Stimulated activated CD4-positive, alpha-beta T cell treated with anti-CD3 and anti-CD28 coated beads, TNF-alpha, amount 100 ng/mL, for 1 hour (primary cell): ENCODE measurements at regions not wholly inside any gene's neighbourhood (a gene's known extent, or its start where the extent isn't known, plus 50 kb on each side); places are given as distances from the start of the nearest gene placed in this dataset.
"Not testable (repeated sequence)": the region's sequence is repeated elsewhere in the genome, so short reads cannot be mapped to it uniquely, and the experiment has no call there.

ENCODE experiments used
- DNase-seq, 3 donors: peaks; one replicate each; pipeline ENCODE4 v3.0.0-alpha.2; 2020; ENCODE audit warnings: low read depth in 3 of 3, low spot score in 1 of 3

DNA sequence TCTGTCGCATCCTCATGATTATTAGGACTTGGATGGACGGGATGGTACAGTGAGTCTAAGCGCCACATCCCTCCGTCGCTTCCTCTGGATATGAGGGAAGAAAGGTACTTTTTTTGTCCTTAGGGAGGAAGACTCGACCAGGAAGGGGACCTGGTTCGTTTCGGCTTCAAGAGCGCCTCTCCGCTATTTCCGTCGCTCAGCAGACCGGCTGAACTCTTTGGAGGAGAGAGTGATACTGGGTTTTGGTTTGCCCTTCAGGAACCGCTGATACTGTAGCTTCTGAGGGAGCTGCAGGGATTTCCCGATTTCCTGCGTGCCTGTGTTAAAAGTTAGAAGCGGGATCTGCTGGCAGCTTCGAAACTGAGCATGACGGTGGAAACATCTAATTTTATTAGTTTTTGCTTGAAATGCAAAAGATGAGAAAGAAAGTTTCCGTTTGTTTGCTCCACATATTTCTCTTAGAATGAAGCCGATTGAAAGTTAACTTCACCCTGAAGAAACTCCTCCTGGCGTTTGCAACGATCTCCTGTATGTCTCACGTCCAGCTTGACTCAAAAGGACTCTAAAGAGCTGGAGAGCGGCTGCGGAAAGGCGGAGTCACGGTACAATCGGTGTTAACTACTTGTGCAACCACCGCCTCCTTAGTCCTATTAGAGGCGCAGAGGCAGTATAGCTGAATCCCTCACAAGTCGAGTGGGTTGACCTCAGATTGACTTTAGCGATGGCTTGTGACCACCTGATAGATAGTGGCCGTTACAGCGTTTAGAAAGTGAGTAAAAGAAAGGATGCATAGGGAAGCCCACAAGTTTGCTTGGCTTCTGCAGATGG is 129.4 kb downstream of the TRIM27 start:
- no peak for DNase-seq

DNA sequence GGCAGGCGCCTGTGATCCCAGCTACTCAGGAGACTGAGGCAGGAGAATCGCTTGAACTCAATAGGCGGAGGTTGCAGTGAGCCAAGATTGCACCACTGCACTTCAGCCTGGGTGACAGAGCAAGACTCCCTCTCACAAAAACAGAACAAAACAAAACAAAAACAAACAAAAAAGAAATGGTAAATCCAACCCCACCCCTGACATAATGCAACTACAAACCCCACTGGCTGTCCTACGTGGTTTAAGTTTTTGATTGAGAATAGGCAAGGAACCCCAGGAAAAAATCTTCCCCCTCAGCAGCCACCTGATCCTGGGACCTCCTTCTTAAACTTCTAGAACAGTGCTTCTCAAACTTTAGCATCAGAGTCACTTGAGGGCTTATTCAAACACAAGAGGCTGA is 123.1 kb downstream of the TRIM27 start:
- DNase-seq: not testable (repeated sequence)

DNA sequence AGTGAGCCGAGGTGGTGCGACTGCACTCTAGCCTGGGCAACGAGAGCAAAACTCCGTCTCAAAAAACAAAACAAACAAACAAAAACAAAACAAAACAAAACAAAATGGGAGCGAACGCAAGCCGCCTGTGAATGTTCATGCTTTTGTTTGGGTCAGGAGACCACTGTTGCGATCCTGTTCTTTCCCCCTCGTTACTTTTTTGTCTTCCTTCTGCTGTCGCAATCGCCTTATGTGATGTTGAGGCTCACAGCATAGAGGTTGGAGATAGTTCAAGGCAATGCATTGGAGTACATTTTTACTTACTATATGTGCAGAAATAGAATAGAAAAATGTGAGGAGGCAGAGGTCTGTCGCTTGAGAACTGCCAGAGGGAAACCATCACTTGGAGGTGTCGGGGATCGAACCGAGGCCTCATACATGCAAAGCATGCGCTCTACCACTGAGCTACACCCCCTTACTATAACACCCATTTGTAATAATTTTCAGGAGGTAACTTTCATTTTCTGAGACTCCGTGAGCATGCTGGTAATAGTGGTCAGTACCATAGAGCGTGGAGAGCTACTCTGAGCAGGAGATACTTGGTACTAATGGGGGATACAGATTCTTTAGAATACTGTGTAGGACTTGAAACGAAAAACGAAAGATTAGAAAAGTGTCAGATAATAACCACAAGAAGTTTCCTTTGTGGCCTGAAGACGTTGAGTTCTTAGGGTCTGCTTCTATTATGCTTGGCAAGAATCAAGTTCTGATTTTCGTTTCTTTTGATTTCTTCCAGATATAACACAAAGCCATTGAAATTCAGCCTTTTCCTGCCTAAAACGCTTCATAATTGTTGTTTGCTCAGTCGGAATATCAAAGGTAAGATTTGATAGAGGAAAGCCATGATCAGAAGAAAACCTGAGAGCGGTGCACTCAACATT is 121.1 kb downstream of the TRIM27 start:
- no peak for DNase-seq

DNA sequence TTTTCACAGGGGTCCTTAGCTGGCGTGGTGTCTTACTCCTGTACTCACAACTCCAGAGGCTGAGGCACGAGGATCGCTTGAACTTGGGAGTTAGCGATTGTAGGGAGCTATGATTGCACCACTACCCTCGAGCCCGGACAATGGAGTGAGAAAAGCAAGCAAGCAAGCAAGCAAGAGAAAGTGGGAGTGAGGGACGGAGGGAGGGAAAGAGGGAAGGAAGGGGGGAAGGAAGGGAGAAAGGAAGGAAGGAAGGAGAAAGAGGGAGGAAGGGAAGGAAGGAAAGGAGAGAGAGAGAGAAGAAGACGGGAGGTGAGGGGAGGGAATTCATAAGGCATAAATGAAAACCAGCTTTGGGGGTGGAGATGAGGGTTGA is 120.5 kb downstream of the TRIM27 start:
- no peak for DNase-seq

DNA sequence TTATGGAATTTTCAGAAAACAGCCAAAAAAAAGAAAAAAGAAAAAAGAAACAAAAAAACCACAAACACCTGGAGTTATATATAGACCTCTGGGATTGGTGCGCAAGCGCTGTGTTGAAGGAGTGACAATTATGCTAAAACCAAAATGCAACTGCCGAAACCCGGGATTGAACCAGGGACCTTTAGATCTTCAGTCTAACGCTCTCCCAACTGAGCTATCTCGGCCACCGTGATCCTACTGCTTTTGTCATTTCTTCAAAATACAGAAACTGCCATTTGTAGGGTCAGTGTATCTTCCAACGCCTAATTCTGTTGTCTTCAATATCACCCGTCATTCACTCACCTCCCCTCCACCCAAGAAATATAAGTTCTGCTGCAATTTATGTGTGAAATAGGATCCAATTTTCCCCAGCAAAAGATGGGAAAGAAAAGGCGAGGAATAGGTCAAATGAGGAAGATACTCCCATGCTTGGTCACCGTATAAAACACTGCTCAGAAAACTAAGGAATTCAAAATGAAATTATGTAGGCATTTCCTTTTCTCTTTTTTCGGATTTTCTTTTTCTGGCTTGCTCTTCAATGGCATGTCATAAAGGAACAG is 116.0 kb downstream of the TRIM27 start:
- no peak for DNase-seq

DNA sequence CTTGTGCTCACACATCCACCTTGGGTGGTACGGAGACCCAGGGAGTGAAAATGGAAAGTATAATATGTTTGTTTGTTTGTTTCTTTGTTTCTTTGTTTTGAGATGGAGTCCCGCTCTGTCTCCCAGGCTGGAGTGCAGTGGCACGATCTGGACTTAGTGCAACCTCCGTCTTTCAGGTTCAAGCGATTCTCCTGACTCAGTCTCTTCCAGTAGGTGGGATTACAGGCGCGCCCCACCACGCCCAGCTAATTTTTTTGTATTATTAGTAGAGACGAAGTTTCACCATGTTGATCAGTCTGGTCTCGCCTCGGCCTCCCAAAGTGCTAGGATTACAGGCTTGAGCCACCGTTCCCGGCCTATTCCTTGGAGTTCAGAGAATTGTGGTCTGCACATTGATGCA is 115.4 kb downstream of the TRIM27 start:
- DNase-seq: no peak

DNA sequence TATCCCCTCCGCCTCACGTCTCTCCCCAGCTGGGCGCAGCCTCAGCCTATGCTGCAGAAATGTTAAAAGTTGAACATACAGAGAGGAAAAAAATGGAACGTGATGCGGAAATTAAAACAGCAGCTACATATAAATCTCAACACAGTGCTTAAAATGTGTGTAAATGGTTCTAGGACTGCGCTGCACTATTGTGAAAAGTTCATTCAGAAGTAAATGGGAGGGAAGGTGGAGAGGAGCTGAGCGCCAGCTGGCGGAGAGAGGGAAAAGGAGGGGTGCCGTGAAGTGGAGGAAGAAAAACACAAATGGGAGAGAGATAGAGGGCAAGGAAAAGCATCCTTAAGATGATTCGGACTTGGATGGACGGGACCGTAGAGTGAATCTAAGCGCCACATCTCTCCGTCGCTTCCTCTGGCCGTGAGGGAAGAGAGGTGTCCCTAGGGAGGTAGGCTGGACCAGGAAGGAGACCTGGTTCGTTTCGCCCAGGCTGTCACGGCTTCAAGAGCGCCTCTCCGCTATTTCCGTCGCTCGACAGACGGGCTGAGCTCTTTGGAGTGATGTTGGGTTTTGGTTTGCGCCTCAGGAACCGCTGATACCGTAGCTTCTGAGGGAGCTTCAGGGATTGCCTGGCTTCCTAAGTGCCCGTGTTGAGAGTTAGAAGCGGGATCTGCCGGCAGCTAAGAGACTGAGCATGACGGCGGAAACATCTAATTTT is 113.7 kb downstream of the TRIM27 start:
- no peak for DNase-seq

DNA sequence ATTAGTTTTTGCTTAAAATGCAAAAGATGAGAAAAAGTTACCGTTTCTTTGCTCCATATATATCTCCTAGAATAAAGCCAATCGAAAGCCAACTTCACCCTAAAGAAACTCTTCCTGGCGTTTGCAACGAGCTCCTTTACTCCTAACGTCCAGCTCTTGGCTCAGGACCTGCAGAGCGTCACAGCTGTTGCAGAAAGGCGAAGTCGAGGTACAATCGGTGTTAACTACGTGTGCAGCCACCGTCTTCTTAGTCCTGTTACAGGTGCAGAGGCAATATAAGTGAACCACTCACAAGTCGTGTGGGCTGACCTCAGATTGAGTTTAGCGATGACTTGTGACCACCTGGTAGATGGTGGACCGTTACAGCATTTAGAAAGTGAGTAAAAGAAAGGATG is 113.1 kb downstream of the TRIM27 start:
- DNase-seq: no peak

DNA sequence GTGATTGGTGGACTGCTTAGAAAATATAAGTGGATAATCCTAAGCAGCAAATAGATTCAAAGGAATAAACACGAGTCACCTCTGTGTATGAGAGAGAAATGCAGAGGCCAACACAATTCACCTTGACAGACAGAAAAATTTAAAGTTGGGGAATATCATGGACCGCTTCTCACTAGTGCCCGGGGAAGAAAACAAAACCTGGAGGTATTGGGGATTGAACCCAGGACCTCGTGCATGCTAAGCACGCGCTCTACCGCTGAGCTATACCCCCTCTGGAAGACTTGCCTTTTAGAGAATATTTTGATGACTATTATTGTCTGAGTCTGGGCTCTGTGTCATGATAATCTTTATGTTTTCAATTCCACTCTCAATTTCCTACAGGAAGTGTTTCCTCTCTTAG is 111.9 kb downstream of the TRIM27 start:
- DNase-seq: no peak

DNA sequence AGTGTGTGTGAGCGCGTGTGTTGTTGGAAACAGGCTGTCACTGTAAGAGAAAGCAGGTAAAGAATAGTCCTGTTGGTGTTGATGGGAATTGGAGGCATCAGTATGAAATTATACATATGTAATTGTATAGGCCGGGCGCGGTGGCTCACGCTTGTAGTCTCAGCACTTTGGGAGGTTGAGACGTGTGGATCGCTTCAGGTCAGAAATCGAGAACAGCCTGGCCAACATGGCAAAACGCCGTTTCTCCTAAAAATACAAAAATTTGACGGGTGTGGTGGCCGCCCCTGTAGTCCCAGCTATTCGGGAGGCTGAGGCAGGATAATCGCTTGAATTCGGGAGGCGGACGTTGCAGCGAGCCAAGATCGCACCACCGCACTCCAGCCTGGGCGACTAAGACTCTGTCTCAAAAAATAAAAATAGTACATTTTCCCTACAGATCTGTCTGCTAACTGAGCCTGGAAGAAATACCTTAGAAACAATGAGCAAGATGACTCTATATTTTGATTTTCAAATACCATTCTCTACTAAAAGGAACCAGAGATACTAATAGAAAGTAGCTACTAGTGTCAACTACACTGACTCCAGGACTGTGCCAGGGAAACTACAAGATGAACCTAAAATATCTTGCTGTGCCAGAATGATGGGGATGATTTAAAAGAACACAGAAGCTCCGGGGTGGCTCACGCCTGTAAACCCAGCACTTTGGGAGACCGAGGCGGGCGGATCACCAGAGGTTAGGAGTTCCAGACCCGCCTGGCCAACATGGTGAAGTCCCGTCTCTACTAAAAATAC is 110.8 kb downstream of the TRIM27 start:
- no peak for DNase-seq

DNA sequence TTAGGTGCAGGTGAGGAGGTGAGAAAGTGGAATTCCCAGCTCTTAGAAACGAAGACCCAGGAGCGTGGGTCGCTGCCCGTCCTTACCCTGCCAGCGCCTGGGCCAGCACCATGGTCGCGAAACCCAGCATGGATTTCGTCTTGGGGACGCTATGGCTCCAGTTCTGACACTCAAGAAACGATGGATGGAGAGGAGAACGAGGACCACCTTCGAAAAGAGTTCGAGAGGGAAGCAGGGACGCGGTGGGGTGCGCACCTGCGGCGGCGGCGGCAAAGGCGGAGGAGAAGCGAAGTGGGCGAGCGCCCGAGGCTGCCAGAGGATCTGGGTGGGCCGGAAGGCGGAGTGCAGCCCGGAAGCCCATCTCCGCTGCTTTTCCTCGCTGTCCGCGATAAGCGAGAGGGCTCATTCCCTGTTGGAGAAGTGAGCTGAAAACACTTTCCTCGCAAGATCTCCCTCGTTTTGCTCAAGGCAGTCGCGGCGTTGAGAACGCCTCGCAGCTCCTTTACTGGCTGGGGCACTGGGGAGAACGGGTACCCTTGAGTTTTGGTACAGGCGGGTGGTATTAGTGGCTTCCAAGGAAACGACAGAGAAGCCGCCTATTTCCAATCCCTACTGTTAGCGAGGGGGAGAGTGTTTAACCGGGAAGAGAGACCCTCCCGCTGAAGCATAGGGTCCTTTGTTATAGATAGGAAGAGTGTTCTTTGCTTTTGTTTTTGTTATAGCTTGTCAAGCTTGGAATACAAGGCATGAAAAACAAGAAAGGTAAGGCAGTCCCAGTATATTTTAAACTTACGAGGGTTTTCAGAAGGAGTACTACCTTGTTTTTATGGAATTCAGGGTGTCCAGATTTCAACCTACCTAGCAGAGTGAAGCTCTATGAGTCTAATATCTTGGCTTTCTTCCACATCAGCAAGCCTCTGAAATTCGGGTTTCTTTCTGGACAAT is 109.5 kb downstream of the TRIM27 start:
- no peak for DNase-seq

DNA sequence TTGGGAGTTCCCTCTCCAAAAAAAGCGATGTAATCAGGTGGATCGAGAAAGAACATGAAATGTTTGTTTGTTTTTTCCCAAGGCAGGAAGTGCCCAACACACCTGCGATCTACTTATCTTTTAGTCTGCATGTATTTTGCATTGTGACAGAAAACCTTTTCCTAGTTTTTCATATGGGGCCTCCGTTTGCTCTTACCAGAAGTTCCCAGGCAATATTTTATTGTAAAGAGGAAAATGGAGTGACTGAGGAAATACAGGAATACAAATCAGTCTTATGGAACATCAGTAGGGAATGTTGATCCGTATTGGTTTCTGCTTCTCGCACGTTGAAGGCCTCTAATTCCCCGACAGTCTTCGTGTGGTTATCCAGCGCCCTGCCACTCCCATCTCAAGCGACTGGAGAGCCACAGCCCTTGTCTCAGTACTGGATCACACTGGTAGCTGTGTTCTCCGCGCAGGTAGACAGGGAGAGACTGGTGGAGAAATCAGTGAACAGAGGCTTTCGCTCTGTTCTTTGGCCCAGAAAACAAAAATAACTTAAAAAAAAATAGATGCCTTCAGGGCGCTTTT is 107.4 kb downstream of the TRIM27 start:
- no peak for DNase-seq

DNA sequence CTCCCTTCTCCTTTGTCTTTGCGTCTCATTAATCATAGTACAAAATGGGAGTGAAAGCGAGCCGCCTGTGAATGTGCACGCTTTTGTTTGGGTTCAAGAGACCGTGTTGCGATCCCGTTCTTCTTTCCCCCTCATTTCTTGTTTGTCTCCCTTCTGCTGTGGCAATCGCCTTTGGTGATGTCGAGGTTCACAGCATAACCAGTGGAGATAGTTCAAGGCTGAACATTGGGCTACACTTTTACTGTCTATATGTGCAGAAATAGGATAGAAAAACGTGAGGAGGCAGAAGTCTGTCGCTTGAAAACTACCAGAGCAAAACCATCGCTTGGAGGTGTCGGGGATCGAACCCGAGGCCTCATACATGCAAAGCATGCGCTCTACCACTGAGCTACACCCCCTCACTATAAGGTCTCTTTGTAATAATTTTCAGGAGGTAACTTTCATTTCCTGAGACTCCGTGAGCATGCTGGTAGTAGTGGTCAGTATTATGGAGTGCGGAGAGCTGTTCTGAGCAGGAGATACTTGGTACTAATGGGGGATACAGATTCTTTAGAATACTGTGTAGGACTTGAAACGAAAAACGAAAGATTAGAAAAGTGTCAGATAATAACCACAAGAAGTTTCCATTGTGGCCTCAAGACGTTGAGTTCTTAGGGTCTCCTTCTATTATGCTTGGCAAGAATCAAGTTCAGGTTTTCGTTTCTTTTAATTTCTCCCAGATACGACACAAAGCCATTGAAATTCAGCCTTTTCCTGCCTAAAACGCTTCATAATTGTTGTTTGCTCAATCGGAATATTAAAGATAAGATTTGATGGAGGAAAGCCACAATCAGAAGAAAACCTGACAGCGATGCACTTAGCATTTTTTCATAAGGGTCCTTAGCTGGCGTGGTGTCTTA is 106.6 kb downstream of the TRIM27 start:
- no peak for DNase-seq

DNA sequence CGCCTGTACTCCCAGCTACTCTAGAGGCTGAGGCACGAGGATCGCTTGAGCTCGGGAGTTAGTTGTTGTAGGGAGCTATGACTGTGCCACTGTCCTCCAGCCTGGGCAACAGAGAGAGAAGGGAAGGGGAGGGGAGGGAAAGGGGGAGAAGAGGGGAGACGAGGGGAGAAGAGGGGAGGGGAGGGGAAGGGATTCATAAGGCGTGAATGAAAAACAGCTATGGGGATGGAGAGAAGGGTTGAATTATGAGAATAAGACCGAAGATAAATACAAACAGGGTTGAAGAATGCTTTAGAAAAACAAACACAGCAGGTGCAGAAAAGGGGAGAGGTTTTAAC is 106.0 kb downstream of the TRIM27 start:
- DNase-seq: no peak

DNA sequence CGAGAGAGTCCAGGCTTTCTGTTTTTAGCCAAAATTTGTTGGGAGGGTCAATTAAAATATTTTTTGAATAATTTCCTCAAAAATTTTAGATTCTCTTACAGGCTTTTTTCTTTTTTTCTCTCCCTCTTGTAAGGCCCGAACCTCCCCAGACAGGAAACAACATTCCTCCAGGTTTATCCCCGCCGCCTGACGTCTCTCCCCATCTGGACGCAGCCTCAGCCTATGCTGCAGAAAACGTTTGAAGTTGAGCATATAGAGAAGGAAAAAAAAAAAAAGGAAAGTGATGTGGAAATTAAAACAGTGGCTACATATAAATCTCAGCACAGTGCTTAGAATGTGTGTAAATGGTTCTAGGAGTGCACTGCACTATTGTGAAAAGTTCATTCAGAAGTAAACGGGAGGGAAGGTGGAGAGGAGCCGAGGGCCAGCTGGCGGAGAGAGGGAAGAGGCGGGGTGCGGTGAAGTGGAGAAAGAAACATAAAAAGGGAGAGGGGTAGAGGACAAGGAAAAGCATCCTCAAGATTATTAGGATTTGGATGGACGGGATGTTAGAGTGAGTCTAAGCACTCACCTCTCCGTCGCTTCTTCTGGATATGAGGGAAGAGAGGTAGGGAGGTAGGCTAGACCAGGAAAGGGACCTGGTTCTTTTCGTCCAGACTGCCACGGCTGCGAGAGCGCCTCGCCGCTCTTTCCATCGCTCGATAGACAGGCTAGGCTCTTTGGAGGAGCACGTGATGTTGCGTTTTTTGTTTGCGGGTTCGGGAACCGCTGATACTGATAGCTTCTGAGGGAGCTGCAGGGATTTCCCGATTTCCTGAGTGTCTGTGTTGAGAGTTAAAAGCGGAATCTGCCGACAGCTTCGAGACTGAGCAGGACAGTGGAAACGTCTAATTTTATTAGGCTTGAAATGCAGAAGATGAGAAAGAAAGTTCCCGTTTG is 98.7 kb downstream of the TRIM27 start:
- no peak for DNase-seq

DNA sequence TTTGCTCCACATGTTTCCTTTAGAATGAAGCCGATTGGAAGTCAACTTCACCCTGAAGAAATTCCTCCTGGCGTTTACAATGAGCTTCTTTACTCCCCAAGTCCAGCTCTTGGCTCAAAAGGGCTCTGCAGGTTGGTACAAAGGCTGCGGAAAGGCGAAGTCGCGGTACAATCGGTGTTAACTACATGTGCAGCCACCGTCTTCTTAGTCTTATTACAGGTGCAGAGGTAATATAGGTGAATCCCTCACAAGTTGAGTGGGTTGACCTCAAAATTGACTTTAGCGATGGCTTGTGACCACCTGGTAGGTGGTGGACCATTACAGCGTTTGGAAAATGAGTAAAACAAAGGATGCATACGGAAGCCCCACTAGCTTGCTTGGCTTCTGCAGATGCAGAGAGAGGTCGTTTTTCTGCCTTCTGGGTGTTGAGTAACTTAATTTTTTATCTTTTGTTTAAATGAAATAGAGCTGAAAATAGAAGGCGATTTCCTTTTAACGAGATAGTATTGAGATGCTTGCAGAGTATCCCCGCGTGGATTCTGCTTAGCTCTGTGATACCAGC is 98.0 kb downstream of the TRIM27 start:
- no peak for DNase-seq

DNA sequence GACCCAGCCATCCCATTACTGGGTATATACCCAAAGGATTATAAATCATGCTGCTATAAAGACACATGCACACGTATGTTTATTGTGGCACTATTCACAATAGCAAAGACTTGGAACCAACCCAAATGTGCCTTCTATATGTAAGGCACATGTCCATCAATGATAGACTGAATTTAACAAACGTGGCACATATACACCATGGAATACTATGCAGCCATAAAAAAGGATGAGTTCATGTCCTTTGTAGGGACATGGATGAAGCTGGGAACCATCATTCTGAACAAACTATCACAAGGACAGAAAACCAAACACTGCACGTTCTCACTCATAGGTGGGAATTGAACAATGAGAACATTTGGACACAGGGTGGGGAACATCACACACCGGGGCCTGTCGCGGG is 92.1 kb downstream of the TRIM27 start:
- not testable (repeated sequence) for DNase-seq
